Adrenal gland (tissue), 9 donors: ENCODE measurements at regions not wholly inside any gene's neighbourhood (a gene's known extent, or its start where the extent isn't known, plus 50 kb on each side); places are given as distances from the start of the nearest gene placed in this dataset.

Source experiments
- DNase-seq, 7 donors: peaks; one replicate each; pipeline ENCODE4 v3.0.0-alpha.2; 2019 to 2020
- H3K27ac ChIP-seq, 5 donors: fragments of 200-600 bp; sonication (generic) in 4 of 5; 1 replicate in 3 of 5; 2 replicates in 2 of 5; pipeline versions ENCODE4 v1.5.1 to v1.8.0; 2016 to 2020; ENCODE audit warnings: mild to moderate bottlenecking in 1 of 5
- H3K27me3 ChIP-seq: fragments of 200-600 bp; 2 replicates; pipeline ENCODE4 v1.8.0; 2021
- H3K36me3 ChIP-seq, 2 donors: fragments of 200-600 bp; replicated peaks in 1 of 2; 1 replicate in 1 of 2; 2 replicates in 1 of 2; pipeline versions ENCODE4 v1.5.1 to v1.8.0; 2018 to 2022
- H3K4me1 ChIP-seq, 2 donors: fragments of 200-600 bp; replicated peaks in 1 of 2; 1 replicate in 1 of 2; 2 replicates in 1 of 2; pipeline versions ENCODE4 v1.5.1 to v1.8.0; 2018 to 2021
- H3K4me3 ChIP-seq, 4 donors: fragments of 200-600 bp; sonication (generic) in 3 of 4; one replicate each; pipeline ENCODE4 v1.5.1; 2016 to 2018
- H3K9me3 ChIP-seq, 3 donors: fragments of 200-600 bp; sonication (generic) in 1 of 3; replicated peaks in 1 of 3; 1 replicate in 2 of 3; 2 replicates in 1 of 3; pipeline versions ENCODE4 v1.5.1 to v1.8.0; 2016 to 2021
- POLR2A ChIP-seq, 2 donors: fragments of 450-650 bp; IDR thresholded peaks; one replicate each; pipeline ENCODE4 v1.6.1; 2017; ENCODE audit warnings: antibody characterized with exemption in 2 of 2, mild to moderate bottlenecking in 2 of 2, moderate library complexity in 1 of 2
- WGBS, 4 donors: extraction: QIAGEN DNeasy Blood & Tissue Kit in 2 of 4; methylation state at CpG; one replicate each; pipeline versions ENCODE4 v1.1.5 to v1.1.7; 2013 to 2017; 5-methylcytosine and 5-hydroxymethylcytosine counted together
- intact Hi-C, 2 donors: fragments of 100-400 bp; cut with DNase I; formaldehyde crosslinking; loops; one replicate each; pipeline versions ENCODE4 v1.14.1 to v1.15.0; 2022 to 2023
- TF ChIP-seq, protein P1 (sequence below), 6 experiments: fragments of 450-650 bp in 4 of 6; fragments of 200-600 bp in 2 of 6; sonication (generic) in 1 of 6; IDR thresholded peaks; 1 replicate in 5 of 6; 2 replicates in 1 of 6; pipeline versions ENCODE4 v1.5.1 to v1.8.0; 2016 to 2021; ENCODE audit warnings: antibody characterized with exemption in 6 of 6, mild to moderate bottlenecking in 2 of 6, moderate library complexity in 1 of 6
- donor health status: healthy with polysubstance abuse.
- donor health status: Bipolar disorder and iron deficiency.
- donor health status: DM: yes; HTN: yes; CAD: no.
- donor health status: DM: no; HTN: no; CAD: no.
- donor health status: DM: no; HTN: no; CAD: no.

DNA sequence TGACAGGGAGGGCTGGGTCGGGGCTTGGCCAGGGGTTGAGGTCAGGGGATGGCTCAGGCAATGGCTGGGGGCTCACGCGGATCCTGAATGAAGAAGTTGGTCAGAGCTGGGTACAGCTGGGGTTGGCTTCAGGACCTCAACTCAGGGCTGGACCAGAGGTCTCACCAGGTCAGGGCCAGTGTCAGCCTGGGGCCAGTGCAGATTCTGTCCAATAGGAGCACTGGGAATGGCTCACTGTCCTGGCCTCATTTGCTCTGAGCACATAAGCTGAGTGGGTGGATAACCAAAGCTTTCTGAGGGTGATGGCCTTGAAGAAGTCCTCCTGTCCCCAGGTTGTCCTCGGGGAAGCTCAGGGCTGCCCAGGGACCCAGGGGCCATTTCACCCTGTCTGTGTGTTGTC, 54.9 kb upstream of the PCBD1 start:
- TF ChIP-seq, protein P1, sequence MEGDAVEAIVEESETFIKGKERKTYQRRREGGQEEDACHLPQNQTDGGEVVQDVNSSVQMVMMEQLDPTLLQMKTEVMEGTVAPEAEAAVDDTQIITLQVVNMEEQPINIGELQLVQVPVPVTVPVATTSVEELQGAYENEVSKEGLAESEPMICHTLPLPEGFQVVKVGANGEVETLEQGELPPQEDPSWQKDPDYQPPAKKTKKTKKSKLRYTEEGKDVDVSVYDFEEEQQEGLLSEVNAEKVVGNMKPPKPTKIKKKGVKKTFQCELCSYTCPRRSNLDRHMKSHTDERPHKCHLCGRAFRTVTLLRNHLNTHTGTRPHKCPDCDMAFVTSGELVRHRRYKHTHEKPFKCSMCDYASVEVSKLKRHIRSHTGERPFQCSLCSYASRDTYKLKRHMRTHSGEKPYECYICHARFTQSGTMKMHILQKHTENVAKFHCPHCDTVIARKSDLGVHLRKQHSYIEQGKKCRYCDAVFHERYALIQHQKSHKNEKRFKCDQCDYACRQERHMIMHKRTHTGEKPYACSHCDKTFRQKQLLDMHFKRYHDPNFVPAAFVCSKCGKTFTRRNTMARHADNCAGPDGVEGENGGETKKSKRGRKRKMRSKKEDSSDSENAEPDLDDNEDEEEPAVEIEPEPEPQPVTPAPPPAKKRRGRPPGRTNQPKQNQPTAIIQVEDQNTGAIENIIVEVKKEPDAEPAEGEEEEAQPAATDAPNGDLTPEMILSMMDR (IDR thresholded peaks at IDR 0.05): no peak
- no peak for TF ChIP-seq POLR2A (IDR thresholded peaks at IDR 0.05)
- no peak for DNase-seq
- H3K36me3 ChIP-seq: no peaks in the 10 kb centered on the region
- no peak overlapping the region for H3K4me3 ChIP-seq
- H3K27me3 ChIP-seq: no peaks in the 10 kb centered on the region
- intact Hi-C loops: no loop called here
- H3K27ac ChIP-seq: no peak overlapping the region
- no peaks in the 10 kb centered on the region for H3K4me1 ChIP-seq
- WGBS, 4 donors: 70 to 83% (median 74%) methylated on average over 4 of the region's 4 CpGs
- H3K9me3 ChIP-seq: no peaks in the 10 kb centered on the region

DNA sequence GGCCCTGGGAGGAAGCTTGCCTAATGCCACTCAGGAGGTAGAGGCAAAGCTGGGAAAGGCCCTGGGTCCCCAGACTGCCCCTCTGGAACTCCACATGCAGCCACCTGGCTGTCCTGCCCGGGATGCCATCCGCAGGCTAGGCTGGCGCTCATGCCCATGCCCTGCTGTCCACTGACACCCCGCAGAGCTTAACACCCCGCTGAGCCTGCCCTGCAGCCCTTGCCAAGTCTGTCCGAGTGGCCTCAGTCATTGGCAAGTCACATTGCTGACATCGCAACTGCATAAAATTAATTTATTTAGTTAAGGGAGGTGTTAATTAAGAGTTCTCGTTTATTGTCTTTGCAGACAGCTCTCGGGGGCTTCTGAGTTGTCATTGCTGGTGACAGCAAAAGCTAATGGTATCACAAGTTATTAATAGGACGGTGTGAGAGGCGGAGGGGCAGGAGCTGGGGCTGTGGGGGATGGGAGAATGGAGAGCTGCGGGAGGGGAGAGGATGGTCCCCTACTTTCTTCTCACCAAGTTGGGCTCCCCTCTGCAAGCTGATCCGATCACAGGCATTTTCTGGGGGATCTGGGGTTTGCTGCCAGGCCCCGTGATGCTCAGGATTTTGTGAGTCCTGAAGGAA, 55.6 kb upstream of the PCBD1 start:
- TF ChIP-seq POLR2A (IDR thresholded peaks at IDR 0.05): no peak
- TF ChIP-seq, protein P1 (IDR thresholded peaks at IDR 0.05): no peak
- 77 to 95% (median 88%) methylated on average over 11 to 14 of the region's 14 CpGs for WGBS, 4 donors
- no peaks in the 10 kb centered on the region for H3K4me1 ChIP-seq
- DNase-seq: no peak
- H3K27me3 ChIP-seq: no peaks in the 10 kb centered on the region
- H3K36me3 ChIP-seq: no peaks in the 10 kb centered on the region
- H3K27ac ChIP-seq: no peak overlapping the region
- H3K4me3 ChIP-seq: no peak overlapping the region
- intact Hi-C loops: no loop called here
- H3K9me3 ChIP-seq: no peaks in the 10 kb centered on the region

DNA sequence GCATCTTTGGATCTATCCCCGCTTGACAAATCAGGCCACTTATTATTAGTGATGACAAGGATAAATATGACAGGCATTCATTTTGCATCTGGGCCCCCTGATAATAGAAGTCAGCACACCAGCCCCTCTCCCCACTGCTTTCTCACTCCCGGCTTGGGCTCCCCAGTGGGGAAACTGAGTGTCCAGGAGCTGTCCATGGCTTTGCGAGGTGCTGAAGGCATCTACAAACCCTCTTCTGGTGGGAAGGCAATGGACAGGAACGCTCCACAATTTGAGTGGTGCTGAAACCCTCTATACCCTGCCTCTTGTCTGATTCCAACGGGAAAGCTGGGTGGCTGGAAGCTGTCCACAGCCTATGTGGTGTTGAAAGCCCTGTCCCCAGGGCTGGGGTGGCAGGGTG, 61.7 kb upstream of the PCBD1 start:
- Histone ChIP-seq H3K4me1 (no peaks in the 10 kb centered on the region), H3K9me3 (no peaks in the 10 kb centered on the region), H3K36me3 (no peaks in the 10 kb centered on the region), H3K27ac (no peak overlapping the region), H3K4me3 (no peak overlapping the region), H3K27me3 (no peaks in the 10 kb centered on the region)
- no peak for TF ChIP-seq POLR2A (IDR thresholded peaks at IDR 0.05)
- TF ChIP-seq, protein P1 (IDR thresholded peaks at IDR 0.05): no peak
- DNase-seq: no peak
- intact Hi-C loops: no loop called here
- 87 to 95% (median 93%) methylated on average over 4 to 5 of the region's 5 CpGs for WGBS, 4 donors

DNA sequence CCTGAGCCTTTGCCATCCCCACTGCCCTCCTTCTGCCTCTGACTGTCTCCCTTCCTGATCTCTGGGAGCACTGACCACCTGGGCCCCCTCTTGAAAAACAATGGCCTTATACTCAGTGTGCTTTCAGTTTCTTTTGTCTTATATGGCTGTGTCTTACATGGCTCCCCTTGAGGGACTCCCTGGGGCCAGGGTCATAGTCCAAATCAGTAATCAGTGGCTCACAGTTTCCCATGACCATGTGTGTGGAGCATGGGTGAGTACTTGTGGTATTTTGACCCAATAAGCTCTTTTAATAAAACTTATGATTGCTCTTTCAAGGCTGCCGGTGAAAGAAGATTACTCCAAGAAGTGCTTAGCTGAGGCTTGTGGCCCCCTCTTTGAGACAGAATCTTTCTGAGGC, 62.4 kb upstream of the PCBD1 start:
- TF ChIP-seq POLR2A (IDR thresholded peaks at IDR 0.05): no peak
- TF ChIP-seq, protein P1 (IDR thresholded peaks at IDR 0.05): no peak
- Histone ChIP-seq H3K4me1 (no peaks in the 10 kb centered on the region), H3K4me3 (no peak overlapping the region), H3K9me3 (no peaks in the 10 kb centered on the region), H3K27ac (no peak overlapping the region), H3K27me3 (no peaks in the 10 kb centered on the region), H3K36me3 (no peaks in the 10 kb centered on the region)
- DNase-seq: no peak
- intact Hi-C loops: no loop called here
- WGBS, 4 donors: 88 to 100% (median 94%) methylated on average over 1 of the region's 1 CpG
